Left renal cortex interstitium (tissue), 4 donors: ENCODE measurements at regions not wholly inside any gene's neighbourhood (a gene's known extent, or its start where the extent isn't known, plus 50 kb on each side); places are given as distances from the start of the nearest gene placed in this dataset.

Experiments used
- DNase-seq, 4 donors: peaks; one replicate each; pipeline ENCODE4 v3.0.0-alpha.2; 2013; ENCODE audit warnings: low read depth in 4 of 4, low spot score in 2 of 4, missing footprints in 1 of 4

DNA sequence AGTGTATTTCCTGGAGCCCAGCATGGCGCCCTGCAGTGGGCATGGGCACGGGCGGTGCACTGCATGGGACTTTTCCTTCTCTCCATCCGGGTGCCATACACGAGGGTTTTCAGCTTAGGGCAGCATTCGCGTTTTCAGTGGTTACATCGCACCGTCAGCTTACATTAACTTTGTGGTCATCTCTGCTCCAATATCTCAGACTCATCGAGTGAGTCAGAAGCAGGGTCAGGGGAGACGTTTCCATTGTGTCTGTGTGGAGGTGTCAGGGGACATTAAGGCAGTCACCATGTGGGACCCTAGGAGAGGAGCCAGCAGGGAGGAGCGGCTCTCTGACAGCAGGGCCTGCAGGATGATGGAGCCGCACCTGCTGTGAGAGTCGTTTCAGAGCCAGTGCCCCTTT is 541.0 kb downstream of the FGF9 start:
- DNase-seq = no peak

DNA sequence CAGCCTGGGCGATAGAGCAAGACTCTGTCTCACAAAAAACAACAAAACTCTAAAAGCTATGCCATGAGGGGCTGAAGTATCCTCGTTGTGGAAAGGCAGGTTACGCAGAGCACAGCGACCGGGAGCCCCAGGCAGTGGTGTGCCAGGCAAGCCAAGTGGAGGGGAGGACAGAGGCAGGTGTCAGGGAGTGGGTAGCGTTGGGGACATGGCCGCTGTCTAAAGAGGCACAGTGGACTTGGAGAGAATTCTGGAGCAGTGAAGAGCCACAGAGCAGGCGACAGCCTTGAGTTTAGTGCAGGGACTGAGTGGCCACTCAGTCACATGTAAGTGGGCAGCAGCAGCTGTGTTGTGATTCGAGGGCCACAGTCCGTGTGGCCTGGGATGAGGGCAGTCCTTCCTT is 541.7 kb downstream of the FGF9 start:
- DNase-seq = no peak

DNA sequence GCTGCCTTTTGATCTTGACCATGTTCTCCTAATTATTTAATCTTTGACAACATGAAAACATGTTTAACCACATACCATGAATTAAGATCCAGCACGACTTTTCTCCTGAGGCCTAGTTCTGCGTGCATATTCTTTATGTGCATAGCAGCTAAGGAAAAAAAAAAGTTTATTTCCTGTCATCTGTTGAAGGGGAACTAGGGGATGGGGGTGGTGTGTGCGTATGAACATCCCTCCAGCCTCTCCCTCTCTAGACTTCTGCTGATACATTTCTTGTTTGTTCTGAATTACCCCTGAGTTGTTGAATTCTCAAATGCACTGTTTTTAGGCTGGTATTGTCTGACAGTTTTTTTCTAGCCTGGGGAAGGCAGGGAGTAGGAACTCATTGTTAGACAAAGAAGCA is 543.3 kb downstream of the FGF9 start:
- DNase-seq = no peak

DNA sequence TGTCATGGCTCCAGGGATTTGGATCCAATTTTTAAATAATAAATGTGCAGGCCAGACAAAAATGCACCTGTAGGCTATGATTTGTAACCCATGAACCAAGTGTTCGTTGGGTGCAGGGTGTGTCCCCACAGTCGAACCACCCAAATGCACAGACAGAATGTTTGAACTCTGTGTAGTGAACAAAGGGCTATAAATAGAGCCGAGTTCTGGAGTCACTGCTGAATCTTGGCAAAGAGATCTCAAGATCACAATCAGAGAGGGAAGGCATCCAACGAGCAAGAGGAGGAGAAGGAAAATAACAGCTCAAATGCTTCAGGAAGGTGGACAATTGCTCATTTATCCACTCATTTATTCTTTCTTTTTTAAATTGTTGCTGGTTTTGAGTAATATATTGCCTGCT is 547.9 kb downstream of the FGF9 start:
- DNase-seq = no peak

DNA sequence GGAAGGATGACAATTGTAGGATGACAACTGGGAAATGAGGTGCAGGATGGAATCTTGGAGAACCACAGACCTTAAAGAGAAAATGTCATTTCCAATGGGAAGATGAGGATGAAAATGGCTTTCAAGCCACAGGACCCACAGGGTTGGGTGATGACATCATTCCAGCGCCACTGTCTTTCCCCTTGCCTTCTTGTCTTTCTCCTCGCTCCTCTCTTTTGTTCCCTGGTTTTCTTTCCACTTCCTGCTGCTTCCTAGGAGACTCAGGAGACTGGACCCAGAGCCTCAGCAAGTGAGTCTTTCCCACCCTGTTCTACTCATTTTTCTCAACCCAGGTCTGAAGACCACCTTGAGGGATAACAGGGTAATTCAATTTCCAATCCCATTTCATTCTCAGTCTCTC is 548.8 kb downstream of the FGF9 start:
- no peak for DNase-seq

DNA sequence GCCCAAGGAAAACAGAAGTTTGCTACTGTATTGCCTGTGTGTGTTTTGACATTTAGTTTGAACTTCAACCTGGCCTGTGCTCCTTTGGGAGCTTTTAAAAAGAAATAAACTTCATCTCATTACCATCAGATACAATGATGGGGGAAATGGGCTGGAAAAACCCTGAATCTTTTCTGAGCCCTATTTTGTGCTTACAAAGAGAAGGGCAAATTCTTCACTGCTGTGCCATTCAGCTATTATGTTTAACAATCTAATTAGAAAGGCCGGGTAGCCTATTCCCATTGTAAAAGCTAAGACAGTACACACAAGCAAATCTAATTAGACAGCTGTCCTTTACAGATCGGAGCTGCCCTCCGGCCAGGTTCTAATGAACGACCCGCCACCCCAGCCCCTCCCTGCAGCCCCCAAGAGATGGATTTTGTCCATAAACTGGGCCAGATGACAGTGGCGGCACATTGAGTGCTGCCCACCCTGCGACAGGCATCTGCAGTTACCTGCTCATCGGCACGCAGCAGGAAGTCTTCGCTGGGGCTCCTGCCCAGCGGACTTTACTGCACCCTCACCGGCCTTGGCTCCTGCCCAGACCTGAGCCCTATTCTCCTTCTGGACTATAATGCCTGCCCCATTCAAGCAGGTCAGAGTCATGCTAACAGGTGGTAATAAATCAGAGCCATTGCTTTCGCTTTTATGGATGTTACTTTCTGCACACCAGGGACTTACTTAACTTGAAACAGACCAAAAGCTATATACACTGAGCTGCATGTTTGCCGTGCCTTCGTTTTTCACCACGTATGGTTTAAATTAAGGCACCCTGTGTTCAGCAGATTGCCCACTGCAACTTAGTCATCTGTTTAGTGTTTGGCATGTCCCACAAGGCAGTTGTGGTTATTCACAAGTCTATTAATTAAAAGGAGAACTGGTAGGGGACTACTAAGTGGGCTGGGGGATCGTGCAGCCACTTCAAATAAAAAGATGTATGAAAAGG is 549.6 kb downstream of the FGF9 start:
- DNase-seq = no peak

DNA sequence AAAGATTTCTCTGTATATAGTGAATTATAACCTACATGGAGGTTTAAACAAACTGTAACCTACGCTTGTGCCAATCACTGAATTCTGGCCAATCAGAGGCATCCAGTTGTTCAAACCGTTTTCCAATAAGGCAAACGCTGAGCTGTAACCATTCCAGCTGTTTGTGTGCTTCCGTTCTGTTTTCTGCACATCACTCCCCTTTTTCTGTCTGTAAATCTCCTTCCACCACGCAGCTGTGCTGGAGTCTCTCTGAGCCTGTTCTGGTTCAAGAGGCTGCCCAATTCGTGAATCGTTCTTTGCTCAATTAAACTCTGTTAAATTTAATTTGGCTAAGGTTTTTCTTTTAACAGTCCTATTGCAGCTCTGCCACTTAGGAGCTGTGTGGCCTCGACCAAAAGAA is 552.5 kb downstream of the FGF9 start:
- no peak for DNase-seq

DNA sequence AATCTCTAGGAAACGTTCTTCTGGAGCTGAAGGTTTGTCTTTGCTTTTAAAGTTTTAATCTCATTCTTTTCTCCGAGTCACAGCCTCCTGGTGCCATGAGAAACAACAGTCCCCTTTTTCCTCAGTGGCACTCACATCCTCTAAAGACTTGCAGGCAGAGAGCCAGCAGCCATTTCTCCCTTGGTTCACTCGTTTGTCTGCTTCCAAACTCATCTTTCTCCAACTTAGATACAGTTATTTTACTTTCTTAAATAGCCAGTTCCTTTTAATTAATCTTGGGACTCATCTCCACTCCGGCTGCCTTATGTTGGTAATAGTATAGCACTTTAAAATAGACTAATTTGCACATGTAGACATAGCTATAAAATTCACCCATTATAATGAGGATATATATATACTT is 555.2 kb downstream of the FGF9 start:
- no peak for DNase-seq

DNA sequence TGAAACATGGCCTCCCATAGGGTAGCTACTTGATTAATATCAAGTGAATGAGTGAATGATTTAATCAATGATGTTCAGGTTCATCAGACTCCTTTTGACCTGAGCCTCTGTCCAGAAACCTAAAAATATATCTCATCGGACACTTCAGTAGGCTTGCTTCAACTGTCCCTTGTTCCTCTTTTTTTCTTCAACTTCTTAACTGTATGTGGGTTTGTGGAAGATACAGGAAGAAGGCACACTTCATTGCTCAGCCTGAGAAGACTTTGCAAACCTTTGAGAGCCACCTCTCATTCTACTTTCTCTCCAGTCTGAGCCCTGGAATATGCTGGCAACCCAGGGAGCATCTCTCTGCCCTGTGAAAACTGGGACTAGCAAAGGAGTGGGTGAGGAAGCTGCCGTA is 557.0 kb downstream of the FGF9 start:
- DNase-seq = no peak

DNA sequence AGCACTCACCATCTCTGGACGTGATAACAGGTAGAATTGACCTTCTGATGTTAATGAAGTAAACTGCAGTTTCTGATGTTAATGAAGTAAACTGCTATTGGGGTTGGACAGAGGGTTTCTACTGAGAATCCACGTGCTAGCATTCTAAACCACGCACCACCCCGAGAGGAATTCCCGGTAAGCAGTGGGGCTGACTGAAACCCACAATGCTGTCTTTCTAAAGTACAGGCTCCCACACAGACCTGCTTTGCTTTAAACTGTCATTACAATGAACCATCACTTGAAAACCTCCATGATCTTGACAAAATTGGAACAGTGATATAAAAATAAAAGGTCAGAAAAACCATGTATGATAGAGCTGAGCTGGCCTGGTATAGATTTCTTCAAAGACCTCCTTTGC is 559.0 kb downstream of the FGF9 start:
- no peak for DNase-seq

DNA sequence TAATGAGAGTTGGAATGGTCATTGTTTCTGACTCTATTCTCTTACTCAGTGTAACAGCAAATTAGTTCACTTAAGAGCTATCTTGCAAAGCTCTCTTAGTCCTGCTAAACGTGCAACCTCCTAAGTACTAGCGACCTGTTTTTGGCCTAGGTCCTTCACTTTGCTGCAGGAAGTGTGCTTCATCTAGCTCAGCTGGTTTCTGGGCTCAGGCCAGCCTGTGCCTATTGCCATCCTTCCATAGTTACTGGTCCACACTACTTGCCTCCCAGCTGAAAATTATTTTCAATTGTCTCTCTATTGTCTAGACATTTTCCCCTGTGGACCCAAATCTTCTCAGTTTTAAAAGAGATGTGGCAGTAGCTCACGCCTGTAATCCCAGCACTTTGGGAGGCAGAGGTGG is 561.3 kb downstream of the FGF9 start:
- no peak for DNase-seq

DNA sequence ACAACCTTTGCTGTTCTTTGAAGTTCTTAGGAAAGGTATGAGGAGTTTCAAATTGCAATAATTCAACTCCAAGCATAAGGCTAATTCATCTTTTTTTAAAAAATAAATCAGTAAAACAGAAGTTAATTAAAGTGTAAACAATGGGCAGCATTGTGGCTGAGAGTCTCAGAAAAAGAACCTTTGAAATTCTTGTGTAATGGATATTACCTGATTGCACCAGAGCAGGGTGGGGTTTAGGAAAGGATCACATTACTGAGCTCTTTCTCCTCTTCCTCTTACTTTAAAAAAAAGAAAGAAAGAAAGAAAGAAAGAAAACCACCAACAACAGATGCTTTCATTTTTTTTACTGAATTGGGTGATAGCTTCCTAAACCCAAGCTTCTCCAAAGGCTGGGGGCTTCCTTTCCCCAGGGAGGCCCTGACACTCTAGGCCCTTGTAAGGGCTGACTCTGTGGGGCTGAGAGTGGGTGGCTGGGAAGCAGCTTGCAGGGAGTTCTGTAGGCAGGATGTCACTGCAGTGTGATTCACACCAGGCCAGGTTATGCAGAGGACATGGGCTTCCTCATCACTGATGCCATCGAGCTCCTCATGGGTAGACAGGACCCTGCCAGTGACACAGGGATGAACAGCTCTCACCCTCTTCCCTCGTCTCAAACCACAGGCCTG is 564.5 kb downstream of the FGF9 start:
- no peak for DNase-seq

DNA sequence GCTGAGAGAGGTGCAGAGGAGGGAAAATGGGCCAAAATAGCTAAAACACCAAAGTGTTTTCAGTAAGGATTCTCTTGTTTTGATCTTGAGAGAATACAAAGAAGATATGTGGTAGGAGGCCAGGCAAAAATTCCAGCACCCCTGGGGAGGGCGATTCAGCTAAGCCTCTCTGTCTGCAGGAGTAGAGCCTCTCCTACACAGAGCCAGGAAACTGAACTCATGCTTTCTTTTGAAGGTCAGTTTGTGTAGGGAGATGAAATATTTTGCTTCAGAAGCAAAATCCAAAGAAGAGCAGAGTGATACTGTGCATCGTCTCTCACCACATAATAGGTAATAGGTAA is 565.0 kb downstream of the FGF9 start:
- DNase-seq = no peak

DNA sequence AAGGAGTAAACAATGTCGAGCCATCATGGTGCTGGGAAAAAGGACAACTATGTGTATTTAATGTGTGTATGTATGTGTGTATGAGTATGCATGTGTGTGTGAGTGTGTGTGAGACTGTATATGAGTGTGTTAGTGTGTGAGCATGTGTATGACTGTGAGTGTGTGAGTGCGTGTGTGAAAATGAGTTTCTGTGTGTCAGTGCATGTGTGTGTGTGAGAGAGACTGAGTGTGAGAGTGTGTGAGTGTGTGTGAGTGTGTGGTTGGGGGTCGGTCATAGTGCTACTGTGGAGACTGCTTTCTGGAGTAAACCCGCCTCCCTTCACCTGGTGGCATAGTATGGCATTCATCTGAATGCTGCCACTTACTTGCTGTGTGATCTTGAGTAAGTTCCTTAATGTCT is 567.4 kb downstream of the FGF9 start:
- DNase-seq = no peak

DNA sequence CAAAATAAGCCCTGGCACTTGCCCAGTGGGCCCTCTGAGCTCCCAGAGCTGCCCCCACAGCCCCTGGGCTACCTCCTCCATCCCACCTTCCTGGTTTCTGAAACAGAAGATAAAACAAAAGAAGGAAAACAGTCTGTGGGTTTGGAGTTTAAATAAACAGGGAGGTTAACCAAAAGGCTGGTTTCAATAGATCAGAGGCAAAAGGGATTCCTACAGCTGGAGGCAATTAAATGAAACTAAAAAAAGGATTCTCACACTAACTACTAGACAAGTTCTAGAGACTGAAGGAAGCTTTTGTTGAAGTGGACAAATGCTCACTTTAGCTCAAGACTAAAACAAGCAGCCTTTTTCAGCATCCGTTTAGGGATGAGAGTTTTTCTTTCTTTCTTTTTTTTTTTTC is 569.8 kb downstream of the FGF9 start:
- no peak for DNase-seq

DNA sequence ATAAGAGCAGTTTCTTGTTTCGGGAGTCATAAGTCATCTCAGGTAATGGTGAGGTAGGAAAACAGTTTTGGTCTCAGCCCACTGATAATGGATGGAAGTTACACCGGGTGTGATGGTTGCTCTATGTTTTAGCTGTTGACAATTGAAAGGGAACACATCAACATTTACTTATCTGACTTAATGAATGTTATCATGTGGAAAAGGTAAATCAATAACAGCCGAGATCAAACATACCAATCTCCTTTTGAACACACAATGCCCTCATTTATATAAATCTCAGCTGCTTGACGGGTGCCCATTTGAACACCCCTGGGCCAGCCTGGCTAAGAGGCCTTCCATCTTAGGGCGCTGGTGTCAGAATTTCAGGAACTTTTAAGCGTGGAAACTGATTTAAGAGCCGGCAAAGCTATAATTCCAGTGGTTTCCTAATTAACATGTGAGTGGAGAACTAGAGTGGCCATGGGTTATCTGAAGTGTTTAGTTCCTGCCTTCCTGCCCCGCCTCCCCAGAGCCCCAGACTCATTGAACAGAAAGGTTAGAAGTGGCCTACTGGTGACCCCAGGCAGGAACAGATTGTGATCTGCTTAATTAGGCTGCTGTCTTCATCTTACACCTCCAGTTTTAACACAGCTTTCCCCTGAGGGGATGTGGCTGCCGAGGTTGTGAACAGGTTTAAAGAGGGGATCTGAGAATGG is 572.7 kb downstream of the FGF9 start:
- no peak for DNase-seq

DNA sequence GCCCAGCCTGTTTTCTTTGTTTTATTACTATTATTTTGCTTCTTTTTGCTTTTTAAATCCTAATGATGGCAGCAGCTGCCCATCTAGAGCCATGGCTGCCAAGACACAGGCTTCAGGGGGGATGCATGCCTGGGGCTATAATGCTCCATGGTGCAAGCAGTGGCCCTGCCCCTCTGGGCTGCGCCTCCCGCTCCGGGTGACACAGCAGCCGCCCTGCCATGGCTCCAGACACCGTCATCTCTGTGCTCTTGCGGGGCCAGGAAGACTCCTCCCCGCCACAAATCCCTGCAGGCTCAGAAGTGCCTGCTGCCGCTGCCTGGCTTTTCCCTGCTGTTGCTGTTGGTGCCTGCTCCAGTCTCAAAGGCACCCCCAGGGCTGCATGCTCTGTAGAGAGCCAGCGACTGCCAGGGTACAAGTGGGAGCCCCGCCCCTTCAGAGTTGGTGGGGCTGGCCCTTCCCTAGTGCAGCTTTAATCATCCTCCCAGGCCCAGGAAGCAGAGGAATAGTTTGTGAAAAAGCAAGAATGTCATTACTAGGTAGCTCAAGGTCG is 581.5 kb downstream of the FGF9 start:
- no peak for DNase-seq

DNA sequence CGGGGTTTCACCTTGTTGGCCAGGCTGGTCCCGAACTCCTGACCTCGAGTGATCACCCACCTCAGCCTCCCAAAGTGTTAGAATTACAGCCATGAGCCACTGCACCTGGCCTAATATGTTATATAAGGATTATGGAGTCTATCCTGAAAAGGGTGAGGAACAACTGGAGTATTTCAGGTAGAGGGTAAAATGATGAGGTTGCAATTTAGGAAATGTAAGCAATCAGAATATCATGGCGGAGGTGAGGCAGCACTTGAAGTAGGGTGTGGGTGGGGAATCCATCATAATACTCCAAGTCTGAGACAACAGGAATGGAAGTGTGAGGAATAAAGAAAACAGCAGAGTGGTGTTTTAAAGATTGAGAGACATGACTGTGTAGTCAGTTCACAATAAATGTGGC is 582.2 kb downstream of the FGF9 start:
- DNase-seq = no peak

DNA sequence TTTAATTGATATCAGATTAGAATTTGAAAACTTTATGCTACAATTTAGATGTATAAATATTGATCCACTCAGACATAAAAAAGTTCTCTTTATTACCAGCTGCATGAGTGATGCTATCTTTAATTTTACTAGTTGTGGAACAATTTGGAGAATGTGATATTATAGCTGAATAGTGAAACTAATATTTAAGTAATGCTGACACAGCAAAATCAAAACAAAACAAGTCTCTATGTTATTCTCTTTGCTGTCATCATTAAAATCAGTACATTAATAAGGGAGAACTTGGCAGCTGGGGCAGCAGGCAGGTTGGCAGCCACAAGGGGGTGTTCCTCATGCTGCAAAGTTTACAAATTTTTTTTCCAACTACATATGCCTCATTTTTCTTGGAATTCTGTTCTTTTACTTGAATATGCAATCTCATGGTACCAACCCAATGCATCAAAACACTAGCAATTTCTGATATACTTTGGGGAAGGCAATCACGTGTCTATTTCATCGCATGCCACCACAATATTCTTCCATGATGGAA is 585.3 kb downstream of the FGF9 start:
- no peak for DNase-seq

DNA sequence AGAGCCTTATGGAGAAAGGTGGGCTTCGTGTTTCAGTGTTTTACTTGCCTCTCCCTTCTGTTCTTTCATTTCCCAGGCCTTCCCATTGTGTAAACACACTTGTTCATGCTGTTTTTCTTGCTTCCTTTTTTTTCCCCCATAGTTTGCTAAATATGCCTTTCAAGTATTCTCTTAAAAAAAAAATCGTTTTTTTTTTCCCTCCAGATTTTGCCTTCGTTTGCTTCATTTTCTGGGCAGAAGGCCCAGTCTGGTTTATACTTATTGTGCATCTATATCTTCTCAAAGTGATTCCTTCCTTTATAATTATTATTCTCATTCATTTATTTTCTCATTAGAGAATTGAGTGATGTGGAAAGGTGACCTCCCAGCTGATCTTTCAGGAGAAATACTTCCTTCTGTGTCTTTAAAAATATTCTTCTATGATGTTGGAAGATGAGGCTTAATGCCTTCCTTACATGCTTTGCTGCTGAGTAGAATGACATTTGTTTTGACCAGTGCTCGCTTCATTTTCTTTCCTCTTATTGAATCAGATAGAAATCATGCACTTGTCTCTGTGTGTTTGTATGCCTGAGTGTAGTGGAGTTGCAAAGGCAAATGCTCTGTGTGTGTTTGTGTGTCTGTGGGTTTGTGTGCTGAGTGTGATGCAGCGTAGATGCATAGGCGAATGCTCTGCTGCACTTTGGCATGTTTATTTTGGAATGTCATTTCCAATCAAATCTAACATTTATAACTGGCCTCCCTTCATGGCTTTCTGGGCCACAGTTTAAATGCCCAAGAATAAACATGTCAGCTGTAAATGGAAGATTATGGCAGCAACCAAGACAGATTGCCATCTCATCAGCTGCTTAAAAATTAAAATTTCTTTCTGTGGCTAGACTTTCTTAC is 591.4 kb downstream of the FGF9 start:
- no peak for DNase-seq
